NCI-H1417 treated with DMSO at 0.1 percent for 48 hours (cell line): ENCODE measurements at regions not wholly inside any gene's neighbourhood (a gene's known extent, or its start where the extent isn't known, plus 50 kb on each side); places are given as distances from the start of the nearest gene placed in this dataset.
"Not testable (repeated sequence)": the region's sequence is repeated elsewhere in the genome, so short reads cannot be mapped to it uniquely, and the experiment has no call there.

Experiments used
- DNase-seq: peaks from one replicate; lab custom pipeline; 2025; lab: John Stamatoyannopoulos, UW

DNA sequence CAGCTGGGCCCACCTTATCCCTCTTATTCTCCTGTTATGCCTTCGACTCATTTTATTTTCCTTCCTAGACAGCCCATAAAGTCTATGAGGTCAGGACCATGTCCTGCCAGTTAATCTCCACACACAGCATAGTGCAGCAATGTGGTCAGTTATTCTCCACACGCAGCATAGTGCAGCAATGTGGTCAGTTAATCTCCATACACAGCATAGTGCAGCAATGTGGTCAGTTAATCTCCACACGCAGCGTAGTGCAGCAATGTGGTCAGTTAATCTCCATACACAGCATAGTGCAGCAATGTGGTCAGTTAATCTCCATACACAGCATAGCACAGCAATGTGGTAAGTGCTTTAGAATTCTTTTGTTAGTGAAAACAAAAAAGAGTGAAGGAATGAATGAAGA lies 77.8 kb downstream of the TEX36 start:
- DNase-seq, result no peak

DNA sequence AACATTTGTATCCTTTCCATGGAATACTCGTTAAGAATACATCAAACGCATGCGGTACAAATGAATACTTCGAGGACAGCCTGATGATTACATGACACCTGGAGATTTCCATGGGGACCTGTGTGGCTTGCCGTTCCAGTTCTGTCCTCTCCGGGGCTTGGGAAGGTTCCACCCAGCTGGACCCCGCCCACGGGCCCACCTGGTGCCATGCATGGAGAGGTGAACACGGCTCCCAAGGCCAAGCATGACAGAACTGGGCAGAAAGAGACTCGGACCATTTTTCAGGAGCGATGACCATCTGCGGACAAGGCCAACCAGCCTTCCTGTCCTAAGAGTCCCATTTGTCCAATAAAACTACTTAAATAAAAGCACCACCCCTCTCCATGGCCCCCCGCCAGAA lies 80.1 kb downstream of the TEX36 start:
- DNase-seq, result no peak

DNA sequence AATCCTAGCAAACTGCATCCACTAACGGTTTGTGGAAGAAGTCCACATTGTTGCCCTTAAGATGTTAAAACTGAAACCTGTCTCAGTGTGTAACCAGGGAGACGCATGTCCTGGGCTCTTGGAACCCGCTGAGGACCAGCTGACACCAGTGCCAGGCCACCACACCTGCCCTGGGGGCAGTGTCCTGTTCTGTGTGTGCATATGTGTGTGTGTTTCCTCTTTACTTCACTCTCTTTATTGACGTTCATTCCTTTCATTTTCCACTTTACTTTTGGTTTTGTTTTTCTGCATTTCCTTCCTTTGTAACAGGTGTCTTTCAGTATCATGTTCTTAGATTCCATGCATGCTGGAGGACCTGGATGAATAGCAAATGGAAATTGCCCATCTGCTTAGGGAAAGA lies 83.8 kb downstream of the TEX36 start:
- DNase-seq, result no peak

DNA sequence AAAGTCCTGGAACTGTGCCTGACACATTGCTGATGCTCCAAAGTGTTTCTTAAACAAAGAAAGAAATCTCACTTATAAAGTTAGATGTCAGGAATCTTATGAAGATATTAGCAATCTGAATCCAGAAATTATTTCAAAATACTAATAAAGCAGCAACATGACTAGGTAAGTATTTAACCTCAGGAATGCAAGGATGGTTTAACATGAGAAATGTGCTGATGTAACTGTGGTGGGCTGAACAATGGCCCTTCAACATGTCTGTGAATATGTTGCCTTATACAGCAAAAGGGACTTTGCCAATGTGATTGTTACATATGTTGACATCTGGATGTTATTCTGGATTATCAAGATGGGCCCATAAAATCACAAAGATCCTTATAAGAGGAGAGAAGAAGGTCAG lies 87.1 kb downstream of the TEX36 start:
- DNase-seq, result no peak

DNA sequence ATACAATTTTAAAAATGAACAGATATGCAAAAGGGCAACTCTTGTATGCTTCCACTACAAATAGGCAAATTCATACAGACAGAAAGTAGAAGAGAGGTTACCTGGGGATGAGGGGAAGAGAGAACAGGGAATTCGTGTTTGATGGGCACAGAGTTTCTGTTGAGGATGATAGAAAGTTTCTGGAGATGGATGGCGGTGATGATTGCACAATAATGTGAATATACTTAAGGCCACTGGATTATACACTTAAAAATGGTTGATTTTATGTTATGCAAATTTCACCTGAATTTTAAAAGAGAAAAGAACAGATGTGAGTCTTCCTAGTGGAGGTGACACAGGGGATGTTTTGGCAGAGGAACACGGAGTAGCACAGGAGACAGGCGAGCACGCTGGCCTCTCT lies 89.3 kb downstream of the TEX36 start:
- no peak for DNase-seq

DNA sequence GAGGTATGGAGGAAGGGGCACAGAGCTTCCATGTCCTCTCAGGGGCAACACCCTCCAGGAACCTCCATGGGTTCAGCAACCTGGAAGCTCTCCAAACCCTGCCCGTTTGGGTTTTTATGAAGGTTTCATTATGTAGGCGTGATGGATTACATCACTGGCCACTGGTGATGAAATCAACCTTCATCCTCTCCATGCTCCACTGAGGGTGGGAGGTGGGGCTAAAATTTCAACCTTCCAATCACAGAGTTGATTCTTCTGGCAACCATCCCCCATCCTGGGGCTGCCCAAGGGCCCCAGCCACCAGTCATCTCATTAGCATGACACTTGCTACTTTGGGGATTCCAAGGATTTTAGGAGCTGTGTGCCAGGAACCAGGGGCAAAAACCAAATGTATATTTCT lies 90.1 kb downstream of the TEX36 start:
- no peak for DNase-seq

DNA sequence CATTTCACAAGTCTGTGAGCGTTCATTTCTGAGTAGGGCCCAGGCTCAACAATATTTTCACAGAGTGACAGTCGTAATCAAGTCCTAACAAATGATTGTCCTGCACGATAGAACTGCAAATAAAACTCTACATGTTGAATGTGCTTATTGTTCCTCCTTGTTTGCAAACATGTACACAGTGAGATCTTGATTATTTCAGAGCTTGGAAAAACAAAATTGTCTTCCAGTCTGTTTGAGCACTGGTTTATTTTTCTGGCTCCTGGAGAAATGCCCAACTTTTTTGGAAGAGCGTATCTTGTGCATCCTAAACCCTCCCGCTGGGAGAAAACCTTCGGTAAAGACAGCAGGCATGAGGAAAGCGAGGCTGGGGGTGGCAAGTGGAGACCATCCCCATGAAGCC lies 91.1 kb downstream of the TEX36 start:
- DNase-seq, result no peak

DNA sequence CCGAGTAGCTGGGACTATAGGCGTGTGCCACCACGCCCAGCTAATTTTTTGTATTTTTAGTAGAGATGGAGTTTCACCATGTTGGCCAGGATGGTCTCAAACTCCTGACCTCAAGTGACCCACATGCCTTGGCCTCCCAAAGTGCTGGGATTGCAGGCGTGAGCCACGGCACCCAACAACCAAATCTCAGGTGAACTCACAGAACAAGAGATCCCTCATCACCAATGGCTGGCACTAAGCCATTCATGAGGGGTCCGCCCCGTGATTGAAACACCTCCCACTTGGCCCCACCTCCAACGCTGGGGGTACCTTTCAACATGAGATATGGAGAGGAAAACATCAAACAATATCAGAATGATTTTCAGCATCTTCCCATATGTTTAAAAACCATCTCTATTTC lies 94.2 kb downstream of the TEX36 start:
- DNase-seq, result not testable (repeated sequence)

DNA sequence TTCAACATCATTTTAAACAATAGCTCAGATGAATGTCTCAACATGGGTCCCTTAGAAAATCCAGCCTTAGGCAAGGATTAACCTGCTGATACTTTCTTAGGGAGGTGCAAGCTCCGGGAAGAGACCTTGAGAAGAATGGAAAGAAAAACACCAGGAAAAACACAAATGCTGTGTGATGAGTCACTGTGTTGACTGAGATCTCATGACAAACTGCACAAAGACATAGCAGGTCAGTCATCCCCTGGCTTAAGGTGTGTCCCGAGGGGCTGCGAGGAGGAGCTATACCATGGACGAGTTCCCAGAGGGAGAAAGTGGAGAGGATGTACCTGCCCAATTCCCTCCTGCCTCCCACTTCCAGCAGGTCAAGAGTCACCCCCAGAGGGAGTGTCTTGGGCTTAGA lies 98.0 kb downstream of the TEX36 start:
- DNase-seq, result no peak

DNA sequence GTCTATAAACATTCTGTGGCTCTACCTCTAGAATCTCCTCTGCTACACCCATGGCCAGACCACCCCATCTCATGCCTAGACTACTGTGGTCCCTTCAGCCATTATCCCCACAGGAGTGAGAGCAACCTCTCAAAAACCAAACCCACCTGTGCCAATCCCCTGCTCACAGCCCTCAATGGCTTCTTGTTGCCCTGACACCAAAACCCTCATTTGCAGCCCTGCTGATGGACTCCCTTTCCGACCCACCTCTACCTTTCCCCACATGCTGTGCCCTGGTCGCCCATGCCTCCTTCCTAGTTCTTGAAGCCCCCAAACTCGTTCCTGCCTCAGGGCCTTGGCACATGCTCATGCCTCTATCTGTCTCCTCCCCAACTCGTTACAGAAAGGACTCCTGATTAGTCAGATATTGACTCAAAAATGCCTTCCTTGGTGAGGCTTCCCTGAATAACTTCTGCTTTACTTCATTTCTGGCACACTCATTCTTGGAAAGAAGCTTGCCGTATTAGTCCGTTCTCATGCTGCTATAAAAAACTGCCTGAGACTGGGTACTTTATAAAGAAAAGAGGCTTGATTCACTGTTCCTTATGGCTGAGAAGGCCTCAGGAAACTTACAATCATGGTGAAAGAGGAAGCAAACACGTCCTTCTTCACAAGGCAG lies 104.2 kb downstream of the TEX36 start:
- DNase-seq, result no peak

DNA sequence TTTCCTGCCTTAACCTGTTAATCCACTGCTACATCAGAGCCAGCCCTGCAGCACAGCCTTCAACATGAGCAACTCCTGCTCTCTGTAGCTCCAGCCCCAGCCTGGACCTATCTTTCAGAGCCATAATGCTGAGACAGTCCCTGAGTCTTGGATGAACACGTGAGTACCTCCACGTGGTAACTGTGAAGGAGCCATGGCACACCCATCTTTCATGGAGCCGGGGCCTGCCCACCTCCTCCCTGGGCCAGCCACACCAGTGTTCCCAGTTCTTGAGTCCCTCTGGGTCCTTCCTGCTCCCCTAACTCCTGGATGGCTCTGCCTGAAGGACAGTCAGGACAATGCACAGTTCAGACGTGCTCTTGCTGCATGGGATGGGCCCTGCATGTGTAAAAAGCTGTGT lies 107.1 kb downstream of the TEX36 start:
- no peak for DNase-seq

DNA sequence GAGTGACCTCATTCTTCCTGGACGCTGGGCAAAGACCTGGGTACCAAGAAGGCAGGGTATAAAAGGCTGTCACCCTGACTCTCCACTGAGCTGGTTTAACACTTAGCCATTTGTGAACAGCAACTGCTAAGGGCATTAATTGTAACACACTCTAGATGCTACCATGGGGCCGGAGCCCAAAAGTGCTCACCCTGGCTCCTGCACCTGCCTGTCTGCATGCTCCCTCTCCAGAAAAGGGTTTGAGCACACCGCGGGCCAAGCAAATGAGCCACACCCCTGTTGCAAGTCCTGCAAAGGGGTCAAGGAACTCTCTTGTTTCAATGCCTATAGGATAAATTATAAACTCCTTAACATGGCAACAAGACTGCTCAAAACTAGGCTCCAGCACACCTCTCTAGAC lies 114.8 kb downstream of the TEX36 start:
- no peak for DNase-seq

DNA sequence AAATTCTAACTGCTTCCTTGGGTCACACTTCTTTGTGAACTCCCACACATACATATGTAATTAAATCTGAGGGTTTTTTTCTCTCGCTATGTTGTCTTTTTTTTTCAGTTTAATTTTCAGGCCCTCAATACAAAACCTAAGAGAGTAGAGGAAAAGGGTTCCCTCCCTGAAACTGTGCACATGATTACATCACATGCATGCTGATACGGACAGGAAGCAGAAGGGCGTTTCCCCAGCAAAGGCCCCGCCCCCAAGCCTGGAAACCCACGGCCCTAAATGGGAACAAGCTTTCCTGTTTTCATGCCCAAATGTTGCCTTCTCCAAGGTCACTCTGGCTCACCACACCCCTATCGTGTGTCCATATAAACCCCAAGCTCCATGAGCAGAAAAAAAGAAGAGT lies 115.4 kb downstream of the TEX36 start:
- no peak for DNase-seq

DNA sequence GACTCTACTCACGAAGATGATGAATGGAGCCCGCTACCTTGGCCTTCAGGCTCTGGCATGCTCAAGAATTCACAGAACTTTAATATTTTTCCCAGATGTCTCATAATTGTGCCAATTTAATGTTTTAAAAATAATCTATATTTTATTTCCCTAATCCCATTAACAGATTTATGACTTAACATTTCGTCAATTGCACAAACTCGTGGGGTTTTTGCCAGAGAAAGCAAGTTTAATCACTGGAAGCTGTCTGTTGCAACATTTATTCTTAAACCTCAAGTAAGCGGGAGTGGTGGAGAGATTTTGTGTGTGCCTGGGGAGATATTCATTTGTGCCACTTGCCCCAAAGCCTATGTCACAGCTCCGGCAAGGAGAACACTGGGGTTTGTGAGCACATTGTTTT lies 117.9 kb downstream of the TEX36 start:
- no peak for DNase-seq

DNA sequence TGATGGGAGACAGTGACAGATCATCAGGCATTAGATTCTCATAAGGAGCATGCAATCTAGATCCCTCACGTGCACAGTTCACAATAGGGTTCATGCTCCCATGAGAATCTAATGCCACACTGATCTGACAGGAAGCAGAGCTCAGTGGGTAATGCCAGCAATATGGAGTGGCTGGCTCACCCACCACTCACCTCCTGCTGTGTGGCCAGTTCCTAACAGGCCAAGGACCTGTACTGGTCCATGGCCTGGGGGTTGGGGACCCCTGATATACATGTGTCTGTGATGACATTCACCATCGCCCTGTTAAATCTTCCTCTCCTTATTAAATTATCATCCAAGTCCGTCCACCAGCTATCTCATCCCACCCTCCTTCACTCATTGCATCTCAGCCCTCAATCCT lies 118.4 kb downstream of the TEX36 start:
- DNase-seq, result no peak

DNA sequence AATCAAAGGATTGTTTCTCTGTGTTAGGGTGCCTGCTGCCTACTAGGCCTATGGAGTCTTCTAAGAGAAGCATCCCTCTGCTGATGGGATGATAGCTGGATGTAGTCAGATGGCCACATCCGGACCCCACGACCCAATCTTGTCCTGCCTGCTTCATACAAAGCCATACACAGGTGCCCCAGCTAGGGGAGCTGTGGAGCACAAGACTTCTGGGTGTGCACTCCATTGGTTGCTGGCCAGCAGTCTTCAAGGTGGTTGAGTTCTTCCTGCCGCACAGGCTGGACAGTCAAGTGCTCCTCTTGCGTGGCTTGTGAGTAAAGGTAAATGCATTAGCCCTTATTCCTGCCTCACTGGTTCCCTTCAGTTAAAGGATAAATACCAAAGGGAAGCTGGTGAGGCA lies 120.2 kb downstream of the TEX36 start:
- DNase-seq, result no peak

DNA sequence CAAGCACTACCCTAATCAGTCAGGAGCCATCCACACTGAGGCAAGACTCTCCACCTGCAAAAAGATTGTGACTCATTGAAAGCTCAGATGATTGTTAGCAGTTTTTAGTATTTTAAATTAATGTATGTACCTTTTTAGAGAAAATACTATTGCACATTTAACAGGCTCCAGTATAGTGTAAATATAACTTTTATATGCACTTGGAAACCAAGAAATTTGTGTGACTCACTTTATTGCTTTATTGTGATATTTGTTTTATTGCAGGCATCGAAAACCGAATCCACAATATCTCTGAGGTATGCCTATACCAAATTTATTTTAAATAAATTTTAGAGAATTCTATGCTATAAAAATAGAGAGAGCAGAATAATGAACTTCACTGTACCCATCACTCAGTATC lies 122.0 kb downstream of the TEX36 start:
- DNase-seq, result no peak

DNA sequence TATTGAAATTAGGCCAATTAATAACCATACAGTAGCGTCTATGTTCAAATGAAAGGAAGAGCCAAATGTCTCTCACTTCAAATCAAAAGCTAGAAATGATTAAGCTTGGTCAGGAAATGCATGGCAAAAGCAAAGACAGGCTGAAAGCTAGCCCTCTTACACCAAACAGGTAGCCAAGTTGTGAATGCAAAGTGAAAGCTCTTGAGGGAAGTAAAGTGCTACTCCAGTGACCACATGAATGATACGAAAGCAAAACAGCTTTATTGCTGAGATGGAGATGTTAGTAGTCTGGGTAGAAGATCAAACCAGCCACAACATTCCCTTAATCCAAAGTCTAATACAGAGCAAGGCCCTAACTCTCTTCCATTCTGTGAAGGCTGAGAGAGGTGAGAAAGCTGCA lies 123.8 kb downstream of the TEX36 start:
- no peak for DNase-seq

DNA sequence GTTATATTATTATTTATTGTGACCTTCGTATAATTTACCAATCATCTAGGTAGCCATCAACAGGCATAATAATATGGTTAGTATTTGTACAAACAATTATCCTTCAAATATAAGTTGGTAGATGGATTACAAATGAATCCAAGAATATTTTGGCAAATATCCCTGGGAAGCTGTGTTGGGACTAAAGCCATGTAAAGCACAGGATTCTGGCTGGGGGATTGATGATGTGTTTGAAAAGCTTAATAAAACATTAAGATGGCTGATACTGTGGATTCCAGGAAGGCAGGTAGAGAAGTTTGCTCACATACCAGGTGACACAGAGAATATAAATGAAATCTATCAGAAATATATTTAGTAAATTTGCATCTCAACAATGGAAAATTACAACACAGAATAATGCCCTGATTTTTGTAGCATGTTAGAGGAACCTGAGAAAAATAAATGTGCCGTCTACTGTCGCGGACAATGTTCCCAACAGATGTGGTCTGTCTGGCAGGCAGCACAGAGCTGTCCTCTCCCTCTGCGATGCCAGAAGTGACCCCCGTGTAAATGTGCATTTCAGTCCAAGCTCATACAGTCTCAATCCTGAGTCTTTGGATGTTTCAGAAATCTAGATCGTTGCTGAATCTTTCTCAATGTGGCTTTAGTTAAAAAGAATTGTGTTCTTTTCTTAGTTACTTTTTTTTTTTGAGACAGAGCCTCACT lies 125.0 kb downstream of the TEX36 start:
- no peak for DNase-seq

DNA sequence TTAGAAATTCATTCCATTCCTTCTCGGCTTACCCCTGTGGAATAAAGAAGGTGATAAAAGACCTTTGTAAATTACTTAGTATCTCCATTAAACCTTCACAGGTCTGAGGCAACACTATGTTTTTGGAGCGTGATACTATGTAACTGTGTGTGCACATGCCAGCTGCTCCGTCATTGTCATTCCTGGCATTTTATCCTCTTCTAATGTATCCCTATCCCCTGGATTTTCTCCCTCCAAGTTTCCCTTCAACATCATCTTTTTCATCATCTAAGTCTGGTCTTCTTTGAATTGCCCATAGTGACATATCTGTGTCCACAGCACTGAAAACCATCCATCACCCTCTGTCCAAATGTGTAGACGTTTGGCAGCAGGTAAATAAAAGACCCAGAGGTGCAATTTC lies 125.7 kb downstream of the TEX36 start:
- no peak for DNase-seq

DNA sequence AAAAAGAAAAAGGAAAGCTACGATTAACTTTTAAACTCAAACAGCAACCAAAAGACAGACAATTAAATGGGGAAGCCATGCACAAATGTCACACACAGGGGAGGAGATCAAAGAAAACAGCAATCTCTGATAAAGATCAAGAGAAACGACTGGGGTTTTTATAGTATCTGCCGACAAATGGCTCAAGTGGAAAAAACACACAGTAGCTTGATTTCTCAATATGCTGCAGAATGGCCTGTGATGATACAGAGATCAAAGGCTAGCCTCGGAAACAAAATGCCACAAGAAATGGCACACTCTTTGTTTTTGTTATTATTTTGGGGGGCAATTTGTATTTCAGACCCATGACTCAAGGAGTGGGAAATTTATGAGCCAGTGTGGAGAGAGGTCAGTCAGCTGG lies 126.1 kb downstream of the TEX36 start:
- no peak for DNase-seq

DNA sequence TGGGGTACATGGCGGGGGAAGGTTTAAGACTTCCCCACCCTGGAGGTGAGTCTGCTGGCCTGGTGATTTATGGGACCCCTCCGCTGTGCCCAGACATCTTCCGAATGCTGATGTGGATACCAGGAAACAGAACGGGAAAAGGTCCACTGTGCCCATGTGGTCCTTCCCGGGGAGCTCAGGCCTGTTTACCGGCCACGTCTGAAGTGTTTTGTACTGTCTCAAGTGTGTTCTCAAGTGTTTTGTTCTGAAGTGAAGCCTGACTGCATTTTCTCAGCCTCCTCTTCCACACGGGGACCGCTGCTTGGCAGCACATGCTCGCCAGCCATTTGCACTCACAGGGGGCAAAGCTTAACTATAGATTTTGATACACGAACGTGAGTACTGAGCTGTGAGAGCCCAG lies 127.2 kb downstream of the TEX36 start:
- DNase-seq, result no peak

DNA sequence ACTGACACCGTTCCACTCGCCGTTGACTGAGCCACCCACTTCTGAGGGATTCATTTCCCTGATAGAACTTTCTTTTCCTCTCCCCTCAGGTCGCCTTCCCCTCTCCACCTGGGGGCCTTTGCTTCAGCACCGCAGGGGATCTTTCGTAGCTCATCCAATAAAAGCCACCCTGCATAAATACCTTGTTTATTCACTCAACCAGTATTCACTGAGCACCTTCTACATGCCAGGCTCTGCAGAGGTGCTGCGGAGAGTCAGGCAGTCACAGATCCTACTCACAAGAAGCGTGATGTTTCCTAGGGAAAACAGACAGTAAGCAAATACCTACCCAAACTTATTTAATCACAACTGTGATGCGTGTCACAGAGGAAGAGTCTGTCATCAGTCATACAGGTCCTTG lies 127.7 kb downstream of the TEX36 start:
- DNase-seq, result no peak

DNA sequence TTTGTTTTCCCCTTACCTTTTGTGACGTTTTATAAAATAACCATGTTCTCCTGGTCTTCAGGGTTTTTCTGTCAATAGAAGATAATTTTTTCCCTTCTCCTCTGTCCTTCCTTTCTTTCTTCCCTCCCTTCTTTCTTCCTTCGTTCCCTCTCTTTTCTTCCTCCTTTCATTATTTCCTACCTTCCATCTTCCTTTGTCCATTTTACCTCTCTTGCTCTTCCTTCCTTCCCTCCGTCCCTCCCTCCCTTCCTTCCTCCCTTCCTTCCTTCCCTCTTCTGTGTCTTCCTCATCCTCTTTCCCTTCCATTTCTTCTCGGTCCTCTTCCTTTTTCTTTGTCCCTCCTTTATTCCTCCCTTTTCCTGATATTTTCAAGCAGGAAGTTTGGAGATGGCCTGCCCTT lies 128.2 kb downstream of the TEX36 start:
- no peak for DNase-seq
